ENCODE measurements at regions not wholly inside any gene's neighbourhood (a gene's known extent, or its start where the extent isn't known, plus 50 kb on each side); places are given as distances from the start of the nearest gene placed in this dataset.
A peak's percentile ranks its signal among the peaks of the same experiment; 100 is the strongest.

DNA sequence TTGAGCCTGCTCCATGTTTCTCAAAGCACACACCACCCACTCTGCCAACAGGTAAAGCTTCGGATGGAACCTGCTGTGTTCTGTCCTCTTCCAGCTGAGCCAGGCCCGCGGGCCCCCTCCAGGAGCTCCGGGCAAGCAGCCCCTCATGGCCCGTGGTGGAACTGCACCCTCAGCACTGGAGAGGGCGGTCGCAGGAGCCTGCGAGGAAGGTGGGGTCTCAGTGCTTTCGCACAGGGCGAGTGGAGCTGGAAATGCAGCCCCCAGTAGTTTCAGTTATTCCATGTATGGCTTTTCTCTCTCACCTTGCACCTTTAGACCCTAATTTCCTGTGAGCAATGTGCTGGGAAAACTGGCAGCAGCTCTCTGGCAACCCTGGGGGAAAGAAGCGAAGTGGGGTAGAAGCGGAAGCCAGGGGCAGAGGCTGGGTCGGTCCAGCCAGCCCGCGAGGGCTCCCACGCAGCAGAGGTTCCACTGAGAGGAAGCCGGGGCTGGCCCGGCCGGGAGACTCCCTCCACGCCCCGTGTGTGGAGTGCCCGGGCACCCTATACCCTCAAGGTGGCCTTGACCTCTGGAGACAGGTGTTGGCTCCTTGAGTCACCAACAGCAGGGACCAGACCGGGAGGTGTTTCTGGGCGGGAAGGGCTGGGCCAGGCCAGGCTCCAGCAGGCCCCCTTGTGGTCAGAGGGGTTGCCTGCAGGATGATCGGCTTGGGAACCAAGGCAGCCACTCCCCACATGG lies 119.9 kb upstream of the TMEM45B start:
- POLR2A ChIA-PET, result no interaction called here
- 0 out of 2 replicates have a peak overlapping the region, but pooled peaks have one; percentile 17 for H3K4me2 ChIP-seq (ENCODE audit: control insufficient read depth, insufficient read depth)
- TF ChIP-seq RAD21 (IDR thresholded peaks at IDR 0.05; ENCODE audit: insufficient read depth, low read depth, low read length) (peak; percentile 36), EGR1 (IDR thresholded peaks at IDR 0.05; ENCODE audit: borderline replicate concordance in 1 of 2, low read depth in 2 of 2, low read length in 2 of 2) (no peak), SMC3 (IDR thresholded peaks at IDR 0.05; ENCODE audit: borderline replicate concordance, low read length) (peak; percentile 44), RB1 (IDR thresholded peaks at IDR 0.05; ENCODE audit: borderline replicate concordance) (peak; percentile 54; the same call in 1 of the 2 replicates)
- TF ChIP-seq, protein P1, sequence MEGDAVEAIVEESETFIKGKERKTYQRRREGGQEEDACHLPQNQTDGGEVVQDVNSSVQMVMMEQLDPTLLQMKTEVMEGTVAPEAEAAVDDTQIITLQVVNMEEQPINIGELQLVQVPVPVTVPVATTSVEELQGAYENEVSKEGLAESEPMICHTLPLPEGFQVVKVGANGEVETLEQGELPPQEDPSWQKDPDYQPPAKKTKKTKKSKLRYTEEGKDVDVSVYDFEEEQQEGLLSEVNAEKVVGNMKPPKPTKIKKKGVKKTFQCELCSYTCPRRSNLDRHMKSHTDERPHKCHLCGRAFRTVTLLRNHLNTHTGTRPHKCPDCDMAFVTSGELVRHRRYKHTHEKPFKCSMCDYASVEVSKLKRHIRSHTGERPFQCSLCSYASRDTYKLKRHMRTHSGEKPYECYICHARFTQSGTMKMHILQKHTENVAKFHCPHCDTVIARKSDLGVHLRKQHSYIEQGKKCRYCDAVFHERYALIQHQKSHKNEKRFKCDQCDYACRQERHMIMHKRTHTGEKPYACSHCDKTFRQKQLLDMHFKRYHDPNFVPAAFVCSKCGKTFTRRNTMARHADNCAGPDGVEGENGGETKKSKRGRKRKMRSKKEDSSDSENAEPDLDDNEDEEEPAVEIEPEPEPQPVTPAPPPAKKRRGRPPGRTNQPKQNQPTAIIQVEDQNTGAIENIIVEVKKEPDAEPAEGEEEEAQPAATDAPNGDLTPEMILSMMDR (IDR thresholded peaks at IDR 0.05 in 2 of 3, conservative IDR thresholded peaks at IDR 0.05 in 1 of 3; ENCODE audit: control insufficient read depth in 2 of 3, extremely low read depth in 1 of 3, insufficient read depth in 1 of 3, low read depth in 3 of 3, low read length in 3 of 3), result peak; percentile 50 to 77 (median 61)
- H3K36me3 ChIP-seq (ENCODE audit: control insufficient read depth in 2 of 2, insufficient read depth in 2 of 2, low read length in 1 of 2), result no peaks in the 10 kb centered on the region
- H3K79me2 ChIP-seq (ENCODE audit: control insufficient read depth, insufficient read depth, low read length), result no peaks in the 10 kb centered on the region
- RAD21 ChIA-PET (ENCODE audit: unreplicated experiment), result interaction anchor here (1.2 kb wide), 1 partner anchor 331 kb away, joined by 3 read pairs; no protein-coding TSS in a partner anchor
- ATAC-seq, result peak; percentile 92
- in situ Hi-C loops (cut with MboI), result no loop called here
- no peaks in the 10 kb centered on the region for H4K20me1 ChIP-seq (ENCODE audit: control insufficient read depth, insufficient read depth)
- H2AFZ ChIP-seq (ENCODE audit: control insufficient read depth, low read depth, low read length), result peak overlapping the region; percentile 31
- H3K27ac ChIP-seq (ENCODE audit: control insufficient read depth, insufficient read depth), result no peak overlapping the region
- FAIRE-seq, result peak; percentile 88
- WGBS (ENCODE audit: insufficient coverage, insufficient replicate concordance, low lambda C conversion rate, missing lambda C conversion rate), result 4% methylated on average over 25 of the region's 25 CpGs
- no TSS peak for BruUV-seq (replicated peaks)
- H3K9me3 ChIP-seq (replicated peaks; ENCODE audit: control insufficient read depth, insufficient read depth, low read length), result no peaks in the 10 kb centered on the region
- no peak overlapping the region for H3K9ac ChIP-seq (ENCODE audit: control insufficient read depth, insufficient read depth, low read length)
- no peak for DNase-seq (ENCODE audit: low read depth, low spot score)
- CTCF ChIA-PET, result interaction anchor here (0.7 to 2.1 kb wide), 9 partner anchors 11 to 1261 kb away, joined by 3 to 8 read pairs (median 3); partner anchors contain the start of gene BARX2
- H3K4me1 ChIP-seq (ENCODE audit: control insufficient read depth, insufficient read depth, low read length), result 0 out of 2 replicates have a peak, but pooled peaks cover 2% of the 10 kb centered on the region
- SMC1A ChIA-PET (ENCODE audit: uncharacterized antibody, unreplicated experiment), result no interaction called here
- no peaks in the 10 kb centered on the region for H3K27me3 ChIP-seq (replicated peaks in 1 of 2; ENCODE audit: control insufficient read depth in 2 of 2, insufficient read depth in 2 of 2, low read length in 1 of 2)
- intact Hi-C loops (cut with micrococcal nuclease; ENCODE audit: unreplicated experiment), result loop anchor here (1.0 to 10.0 kb wide), 3 partner anchors 318 to 581 kb away; partner anchors contain the start of gene BARX2
- H3K4me3 ChIP-seq, result no peak overlapping the region
